SK-N-MC (cell line): ENCODE measurements at regions not wholly inside any gene's neighbourhood (a gene's known extent, or its start where the extent isn't known, plus 50 kb on each side); places are given as distances from the start of the nearest gene placed in this dataset.

Experiments used
- EZH2 ChIP-seq: fragments of 200-600 bp; sonication (generic); IDR thresholded peaks from one replicate; pipeline ENCODE4 v1.6.1; 2017; ENCODE audit warnings: antibody characterized with exemption
- FOXP2 ChIP-seq: optimal IDR thresholded peaks from 2 replicates; pipeline ENCODE3; 2011; ENCODE audit warnings: mild to moderate bottlenecking, moderate library complexity; ENCODE audit not compliant: insufficient read depth; ENCODE audit errors: extremely low read length, control extremely low read depth

GRCh38 chr2:221215487-221215886, 356.6 kb downstream of the EPHA4 start:
- no peak for TF ChIP-seq EZH2
- no peak for TF ChIP-seq FOXP2
